HG02884 (cell line): ENCODE measurements at regions not wholly inside any gene's neighbourhood (a gene's known extent, or its start where the extent isn't known, plus 50 kb on each side); places are given as distances from the start of the nearest gene placed in this dataset.

ENCODE experiments used
- ATAC-seq: cut with Tn5 transposase; IDR thresholded peaks from one replicate; pipeline ENCODE4 v1.9.1; 2021; ENCODE audit warnings: mild to moderate bottlenecking, moderate library complexity; ENCODE audit not compliant: unreplicated experiment

DNA sequence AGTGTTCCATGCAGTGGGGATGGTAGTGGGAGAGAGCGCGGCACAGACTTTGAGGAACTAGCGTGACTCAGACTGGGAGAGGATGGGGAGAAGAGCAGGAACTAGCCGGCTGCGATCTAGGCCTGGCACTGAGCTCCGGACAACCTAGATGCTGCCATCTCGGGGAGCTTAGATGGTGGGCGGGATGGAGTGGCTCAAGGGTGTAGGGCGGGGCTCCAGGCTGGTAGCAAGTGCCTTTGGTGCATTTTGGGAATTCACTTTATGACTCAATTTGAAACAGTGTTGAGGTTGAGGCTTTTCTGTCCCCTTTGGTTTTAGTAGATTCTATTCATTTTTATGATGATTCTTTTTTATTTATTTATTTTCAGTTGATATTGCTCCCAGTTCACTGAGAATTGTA is 185.3 kb upstream of the GPR26 start:
- ATAC-seq, result no peak

DNA sequence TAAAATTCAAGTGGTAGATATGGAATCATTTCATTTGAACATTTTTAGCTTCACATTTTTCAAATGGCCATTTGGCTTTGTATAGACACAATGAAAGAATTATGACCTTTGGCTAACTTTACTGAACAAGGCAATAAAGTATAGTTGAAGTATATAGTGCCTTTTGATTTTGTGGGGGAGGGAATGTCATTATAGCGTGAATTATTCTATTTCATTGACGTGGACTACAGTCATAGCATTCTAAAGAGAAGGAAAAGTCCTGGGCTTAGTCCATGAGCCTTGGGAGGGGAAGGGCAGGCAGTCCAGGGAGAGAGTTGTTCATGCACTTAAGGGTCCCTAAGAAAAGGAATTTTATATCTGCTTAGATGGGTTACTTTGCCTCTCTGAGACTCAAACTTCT is 181.4 kb upstream of the GPR26 start:
- no peak for ATAC-seq

DNA sequence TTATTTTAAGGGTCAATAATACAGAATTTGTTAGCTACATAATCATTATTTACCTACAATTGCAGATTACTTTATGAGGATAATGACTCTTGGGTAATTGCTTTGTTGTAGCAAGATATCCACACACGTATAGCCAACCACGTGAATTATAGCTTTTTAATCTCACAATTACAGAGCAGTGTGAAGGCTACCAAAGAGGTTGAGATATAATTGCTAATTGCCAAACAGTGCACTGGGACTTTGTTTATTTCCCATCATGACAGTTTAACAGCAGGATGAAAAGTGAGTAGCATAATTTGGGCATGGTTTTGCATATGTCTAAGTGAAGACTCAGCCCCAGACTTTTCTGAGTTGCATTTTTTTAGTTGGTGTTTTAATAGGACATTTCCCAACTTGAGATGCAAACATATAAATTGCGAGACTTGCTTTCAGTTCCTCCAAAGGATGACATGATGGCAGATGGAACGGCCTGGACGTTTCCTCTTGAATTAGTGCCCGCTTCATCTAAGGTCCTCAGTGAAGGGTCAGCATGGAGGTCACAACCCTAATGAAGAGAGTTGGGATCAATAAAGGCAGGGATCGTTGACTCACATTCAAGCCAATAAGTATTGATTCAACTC is 180.7 kb upstream of the GPR26 start:
- no peak for ATAC-seq

DNA sequence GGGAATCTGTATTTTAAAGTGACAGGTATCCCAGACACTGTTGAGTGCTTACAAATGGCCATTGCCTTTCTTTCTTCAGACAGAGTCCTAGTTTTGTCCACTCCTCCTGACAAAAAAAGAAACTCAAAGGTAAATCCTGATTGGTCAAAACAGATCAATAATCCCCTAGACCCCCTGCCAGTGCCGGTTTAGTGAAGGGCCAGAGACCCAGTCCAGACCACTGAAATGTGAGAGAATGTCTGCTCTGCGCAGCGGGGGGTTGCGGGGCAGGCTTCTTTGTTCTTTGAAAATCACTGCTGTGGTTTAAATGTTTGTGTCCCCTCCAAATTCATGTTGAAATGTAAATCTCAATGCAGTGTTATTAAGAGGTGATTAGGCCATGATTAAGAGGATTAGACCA is 177.7 kb upstream of the GPR26 start:
- ATAC-seq, result no peak

DNA sequence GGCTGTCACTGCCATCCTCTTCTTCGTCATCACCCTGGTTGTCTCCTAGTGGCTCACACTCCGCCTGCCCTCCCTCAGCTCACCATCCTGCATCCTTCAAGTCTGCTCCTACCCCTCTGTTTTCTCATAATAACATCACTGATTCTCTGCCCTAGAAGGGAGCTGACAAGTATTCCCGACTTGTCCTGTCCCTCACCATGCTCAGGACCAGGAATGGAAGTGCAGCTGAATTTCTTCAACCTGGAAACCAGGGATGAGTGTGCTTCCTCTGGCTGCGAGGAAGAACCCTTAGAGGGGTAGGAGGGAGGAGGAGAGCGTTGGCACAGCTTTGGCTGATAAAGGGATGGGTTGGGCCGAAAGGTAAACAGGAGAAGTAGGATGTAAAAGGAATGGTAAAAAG is 174.8 kb upstream of the GPR26 start:
- no peak for ATAC-seq

DNA sequence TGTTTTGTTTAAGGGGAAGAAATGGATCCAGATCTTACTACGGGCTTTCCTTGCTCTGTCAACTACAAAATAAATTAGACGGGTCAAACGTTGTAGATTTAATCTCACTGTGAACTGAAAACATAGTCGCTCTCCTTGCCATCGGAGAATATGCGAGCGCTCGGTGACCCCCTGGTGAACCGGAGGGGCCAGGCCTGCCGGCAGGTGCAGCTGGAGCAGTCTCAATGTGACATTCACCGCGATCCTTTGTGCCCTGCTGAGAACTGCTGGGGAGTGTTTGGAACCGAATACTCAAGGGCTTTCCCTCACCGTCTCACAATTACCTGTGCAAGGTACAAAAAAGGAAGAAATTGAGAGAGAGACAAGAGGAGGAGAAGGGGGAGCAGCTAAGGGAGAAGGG is 174.1 kb upstream of the GPR26 start:
- ATAC-seq, result no peak

DNA sequence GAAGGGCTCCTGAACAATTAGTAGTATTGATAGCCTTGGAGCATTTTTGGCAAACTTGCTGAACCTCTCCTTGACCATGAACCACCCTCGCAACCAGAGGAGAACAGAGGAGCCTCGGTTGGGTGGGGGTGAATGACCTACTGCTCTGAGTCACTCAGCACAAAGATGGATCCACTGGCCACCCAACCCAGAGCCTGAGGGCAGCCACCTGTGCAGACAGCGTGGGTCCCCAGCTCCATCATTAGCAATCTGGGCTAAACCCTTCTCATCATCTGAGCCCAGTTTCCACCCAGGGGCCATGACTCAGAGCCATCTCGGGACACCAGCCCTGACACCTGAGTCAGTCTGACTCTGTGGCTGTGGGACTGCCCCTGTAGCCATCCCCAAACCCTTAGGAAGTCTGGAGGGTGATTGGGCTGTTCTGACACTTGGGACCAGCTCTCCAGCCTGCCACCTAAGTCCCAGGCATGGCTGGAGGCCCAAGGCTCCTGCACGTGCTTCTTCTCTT is 171.8 kb upstream of the GPR26 start:
- ATAC-seq, result no peak

DNA sequence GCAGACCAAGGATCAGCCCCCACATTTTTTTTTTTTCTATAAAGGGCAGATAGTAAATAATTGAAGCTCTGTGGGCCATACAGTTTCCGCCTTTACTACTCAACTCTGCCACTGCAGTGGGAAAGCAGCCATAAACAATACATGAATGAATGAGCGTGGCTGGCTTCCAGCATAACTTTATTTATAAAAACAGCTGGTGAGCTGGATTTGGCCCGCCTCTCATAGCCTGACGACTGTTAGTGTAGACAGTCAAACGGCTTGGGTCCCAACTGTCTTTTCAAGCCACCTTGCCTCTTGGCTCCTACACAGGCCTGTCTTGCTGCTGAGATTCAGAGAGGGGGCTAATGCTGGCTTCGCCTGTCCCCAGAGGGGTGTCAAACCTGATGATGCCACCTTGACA is 169.8 kb upstream of the GPR26 start:
- no peak for ATAC-seq

DNA sequence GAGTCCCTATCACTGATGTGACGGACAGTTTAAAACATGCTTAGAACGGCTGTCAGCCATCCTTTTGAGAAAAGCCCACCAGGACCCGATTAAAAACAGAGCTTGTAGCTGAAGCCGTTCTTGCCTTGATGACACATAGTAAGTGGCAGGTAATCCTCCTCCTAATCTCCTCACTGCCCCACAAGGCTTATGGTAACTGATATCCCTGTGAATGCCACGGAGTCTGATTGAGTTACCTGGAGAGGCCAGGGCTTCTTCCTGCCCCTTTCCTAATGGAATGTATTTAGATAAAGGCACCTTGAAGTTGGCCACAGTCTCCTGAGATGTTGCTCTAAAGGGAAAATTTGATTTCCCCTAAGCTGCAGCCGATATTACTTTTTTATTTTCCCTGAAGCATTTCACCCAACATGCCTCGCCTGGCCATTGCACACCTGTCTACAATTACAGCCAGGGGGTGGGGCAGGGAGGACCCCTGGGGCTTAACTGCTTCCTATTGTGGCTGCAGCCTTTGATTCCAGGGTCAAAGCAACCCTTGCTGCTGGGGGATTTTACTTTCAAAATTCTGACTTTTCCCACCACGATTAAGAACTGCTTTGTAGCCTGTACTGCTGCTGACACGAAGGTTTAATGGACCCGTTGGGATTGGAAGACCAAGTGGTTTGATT is 169.0 kb upstream of the GPR26 start:
- ATAC-seq, result no peak

DNA sequence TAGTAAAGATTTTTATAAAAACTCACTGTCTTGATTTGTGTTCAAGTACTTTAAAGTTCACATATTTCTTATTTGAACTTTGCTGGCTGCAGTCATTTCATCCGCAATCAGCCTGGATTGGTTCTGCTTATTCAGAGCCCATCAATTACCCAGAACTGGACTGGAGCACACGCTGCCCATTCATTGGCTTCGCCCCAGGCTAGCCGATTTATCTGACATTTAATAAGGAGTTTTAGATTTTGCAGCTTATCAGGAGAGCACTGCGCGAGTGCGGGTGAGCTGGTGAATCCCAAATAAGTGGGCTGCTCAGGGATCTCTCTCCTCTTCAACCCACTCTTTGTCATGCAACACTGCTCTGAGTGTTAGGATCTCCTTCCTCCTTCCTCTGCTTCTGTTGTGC is 166.0 kb upstream of the GPR26 start:
- ATAC-seq, result no peak

DNA sequence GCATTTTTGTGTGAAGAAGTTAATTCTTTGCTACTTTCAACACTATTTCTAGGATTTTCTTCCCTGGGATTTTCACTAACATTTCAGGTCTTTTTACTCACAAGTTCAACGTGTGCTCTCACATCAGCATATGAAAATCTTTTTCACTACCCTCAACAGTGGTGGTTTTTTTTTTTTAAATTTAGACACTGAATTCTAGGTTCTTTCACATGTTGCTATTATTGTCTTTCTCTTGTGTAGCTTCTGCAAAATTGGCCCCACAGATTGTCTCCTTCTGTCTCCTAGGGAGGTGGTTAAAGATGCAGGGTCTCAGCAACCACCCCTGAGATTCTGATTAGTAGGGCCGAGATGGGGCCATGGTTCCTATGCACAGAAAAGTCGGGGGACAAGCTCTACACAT is 165.0 kb upstream of the GPR26 start:
- no peak for ATAC-seq

DNA sequence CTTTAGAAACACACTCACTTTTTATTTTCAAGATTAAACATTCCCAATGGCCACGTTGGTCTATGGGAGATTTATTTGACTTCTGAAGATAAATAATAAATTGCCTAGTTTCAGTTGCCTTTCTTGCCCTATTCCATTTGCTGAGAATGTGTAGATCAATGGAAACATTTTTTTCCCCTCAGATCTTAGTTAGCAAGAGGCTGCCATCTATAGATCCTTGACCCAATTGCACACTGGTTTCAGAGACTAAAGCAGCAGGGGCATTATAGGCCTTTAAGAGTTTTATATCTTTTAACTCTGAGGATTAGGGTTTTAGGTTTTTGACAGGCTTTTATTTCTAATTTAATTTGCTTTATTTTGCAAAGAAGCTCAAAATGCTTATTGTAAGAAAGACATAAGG is 163.2 kb upstream of the GPR26 start:
- no peak for ATAC-seq

DNA sequence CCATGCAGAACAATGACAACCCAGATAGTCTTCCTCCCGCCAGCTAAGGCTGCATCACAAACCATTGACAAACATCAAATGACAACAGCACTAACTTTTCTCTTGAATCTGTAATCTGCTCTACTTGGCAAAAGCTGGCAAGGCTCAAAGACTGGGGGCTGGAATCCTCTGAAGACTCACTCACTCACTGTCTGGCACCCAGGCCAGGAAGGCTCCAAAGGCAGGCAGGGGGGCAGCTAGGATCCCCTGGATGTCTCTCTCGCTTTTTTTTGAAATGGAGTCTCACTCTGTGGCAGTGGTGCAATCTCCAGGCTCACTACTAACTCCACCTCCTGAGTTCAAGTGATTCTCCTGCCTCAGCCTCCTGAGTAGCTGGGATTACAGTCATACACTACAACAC is 159.7 kb upstream of the GPR26 start:
- no peak for ATAC-seq

DNA sequence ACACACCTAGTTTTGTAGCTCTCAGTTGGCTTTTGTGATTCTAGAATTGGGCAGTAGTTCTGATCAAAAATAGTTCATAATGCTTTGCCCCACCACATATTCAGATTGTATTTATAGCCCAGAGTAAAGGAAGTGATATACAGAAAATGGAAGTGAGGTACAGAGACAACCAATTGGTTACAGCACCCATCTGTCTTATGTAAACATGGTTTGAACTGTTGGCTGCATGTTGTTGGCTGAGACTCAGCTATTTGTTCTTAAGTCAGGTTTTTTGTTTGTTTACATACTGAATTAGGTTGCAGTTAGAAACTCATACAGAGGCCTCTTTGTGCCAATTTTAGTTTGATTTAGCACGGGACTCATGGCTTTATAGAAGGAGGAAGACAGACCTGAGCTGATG is 158.9 kb upstream of the GPR26 start:
- no peak for ATAC-seq

DNA sequence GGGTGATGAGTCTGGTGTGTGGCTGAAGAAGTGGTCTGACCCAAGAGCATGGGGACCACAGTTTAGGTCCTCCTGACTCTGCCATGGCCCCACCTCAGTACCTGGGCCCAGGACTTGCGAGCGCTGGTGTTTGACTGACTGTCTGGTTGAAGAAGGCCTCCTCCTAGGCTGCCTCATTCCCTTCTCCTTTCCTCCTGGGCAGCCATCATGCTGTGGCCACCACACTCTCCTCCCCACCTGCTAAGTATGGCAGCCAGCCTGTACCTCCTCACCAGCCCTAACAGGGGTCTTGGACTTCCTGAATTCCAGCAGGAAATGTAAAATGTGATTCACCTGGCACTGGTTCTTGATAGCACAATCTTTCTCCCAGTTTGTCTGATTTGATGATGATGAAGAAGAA is 156.8 kb upstream of the GPR26 start:
- ATAC-seq, result no peak

DNA sequence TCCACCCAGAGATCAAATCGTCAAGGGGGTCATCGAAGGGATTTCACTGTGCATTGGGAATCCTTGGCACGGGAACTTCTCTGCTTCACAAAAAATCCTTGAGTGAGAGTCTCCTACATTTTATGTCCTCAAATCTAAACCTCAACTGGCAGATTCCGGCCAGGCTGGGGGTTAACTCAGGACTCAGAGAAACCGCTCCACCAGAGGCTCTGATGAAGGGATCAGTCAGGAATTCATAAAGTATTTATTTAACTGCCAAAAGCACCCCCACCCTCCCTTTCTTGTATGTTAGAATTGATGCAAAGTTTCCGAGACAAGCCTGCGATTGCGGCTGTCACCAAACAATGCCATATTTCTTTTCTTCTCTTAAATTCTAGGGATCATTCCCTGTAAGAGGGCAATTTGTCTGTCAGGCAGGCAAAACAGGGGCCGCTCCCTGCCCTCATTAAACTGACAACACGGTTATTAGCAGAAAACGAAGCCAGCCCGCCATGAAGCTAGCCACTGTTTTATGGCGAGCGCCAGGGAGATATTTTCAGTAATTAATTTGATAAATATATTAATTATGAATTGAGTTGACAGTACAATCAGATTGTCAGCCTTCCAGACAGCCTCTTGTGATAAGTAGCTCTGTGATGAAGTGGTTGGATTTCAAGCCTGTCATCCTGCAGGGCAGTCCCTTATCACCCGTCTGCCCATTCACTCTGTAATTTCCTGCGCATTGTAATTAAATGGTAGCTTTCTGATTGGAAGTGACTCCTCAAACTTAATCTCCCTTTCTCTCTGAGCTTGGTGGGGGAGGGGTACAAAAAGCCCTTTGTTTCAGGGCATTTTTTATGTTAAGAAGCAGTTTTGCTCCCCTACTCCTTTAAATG is 153.0 kb upstream of the GPR26 start:
- ATAC-seq, result no peak

DNA sequence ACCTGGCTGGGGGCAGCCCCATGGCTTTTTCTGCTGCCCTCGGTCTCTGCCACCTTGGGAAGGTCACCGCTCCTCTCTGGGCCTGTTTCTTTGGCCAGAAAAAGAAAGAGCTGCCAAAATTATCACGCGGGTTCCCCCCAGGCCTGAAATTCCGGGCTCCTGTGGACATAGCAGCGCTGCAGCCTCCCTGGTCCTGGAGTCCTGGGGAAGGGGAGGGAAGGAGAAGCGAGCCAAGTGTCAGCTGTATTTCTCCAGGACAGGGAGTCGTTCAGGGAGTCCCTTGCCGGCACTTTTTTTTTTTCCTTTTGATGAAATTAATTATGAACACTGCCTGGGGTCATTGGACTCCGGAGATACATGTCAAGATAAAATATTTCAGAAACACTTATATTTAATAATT is 152.3 kb upstream of the GPR26 start:
- ATAC-seq, result no peak

DNA sequence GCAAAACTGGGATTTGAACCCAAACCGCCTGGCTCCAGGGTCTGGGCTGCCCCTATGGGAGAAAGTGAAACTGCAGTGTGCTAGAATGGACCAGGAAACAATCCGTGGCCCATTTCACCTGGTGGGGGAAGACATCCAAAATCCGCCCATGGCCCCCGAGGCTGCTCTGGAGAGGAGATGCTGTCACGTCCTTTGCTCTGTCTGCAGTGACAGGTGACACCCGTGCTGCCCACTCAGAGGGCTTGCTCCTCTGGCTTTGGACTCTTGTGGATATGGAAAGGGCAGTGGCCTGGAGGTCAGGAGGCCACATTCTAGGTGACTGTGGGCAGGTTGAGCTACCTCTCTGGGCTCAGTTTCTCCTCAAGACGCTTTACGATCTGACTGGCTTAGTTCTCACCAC is 151.2 kb upstream of the GPR26 start:
- no peak for ATAC-seq

DNA sequence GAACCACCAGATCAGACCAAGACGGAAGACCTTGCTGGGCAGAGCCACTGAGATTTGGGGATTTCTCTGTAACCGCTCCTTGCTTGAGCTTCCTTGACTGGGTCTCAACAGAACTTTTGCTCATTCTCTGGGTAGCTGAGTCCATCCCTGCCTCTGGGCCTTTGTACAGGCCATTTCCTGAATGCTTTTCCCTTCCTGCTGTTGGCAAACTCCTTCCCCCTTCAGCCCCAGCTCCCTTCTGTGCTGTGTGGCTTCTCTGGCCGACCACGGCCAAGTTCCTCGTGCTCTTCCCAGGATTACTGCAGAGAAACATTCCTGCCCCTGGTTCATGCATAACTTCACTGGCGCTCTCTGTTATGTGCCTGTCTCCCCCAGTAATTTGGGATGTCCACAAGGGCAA is 150.5 kb upstream of the GPR26 start:
- ATAC-seq, result no peak

DNA sequence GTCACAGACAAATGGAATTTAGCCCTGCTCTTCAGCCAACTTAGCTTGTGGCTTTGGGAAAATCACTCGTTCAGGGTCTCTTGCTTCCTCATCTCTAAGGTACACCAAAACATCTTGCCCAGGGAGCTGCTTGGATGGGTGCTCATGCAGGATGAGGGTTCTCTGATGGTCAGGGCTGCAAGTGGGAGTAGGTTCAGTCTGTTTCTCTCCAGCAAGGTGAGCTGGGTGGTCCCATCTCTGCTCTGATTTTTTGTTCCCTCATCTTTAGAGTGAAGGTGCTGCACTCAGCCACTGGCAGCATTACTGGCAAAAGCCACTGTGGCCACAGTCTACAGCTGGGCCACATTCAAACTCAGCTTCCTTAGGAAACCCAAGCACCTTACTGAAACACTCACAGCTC is 149.9 kb upstream of the GPR26 start:
- no peak for ATAC-seq

DNA sequence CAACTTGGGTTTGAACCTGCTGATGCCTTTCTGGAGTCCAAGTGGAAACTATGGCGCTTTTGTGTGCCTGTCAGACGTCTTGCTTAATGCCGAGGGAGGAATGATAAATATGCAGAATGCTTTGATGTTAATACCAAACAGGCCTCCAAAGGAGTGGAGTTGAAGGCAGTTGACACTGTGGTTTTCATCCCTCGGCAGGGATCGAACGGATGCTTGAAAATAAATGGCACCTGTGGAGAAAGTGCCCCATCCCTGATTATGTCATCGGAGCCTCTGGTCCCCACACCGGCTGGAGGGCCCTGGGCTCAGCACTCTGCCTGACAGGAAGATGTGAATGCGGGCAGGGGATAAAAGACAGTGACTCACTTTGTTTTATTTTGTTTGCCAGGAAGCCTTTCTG is 148.7 kb upstream of the GPR26 start:
- ATAC-seq, result no peak

DNA sequence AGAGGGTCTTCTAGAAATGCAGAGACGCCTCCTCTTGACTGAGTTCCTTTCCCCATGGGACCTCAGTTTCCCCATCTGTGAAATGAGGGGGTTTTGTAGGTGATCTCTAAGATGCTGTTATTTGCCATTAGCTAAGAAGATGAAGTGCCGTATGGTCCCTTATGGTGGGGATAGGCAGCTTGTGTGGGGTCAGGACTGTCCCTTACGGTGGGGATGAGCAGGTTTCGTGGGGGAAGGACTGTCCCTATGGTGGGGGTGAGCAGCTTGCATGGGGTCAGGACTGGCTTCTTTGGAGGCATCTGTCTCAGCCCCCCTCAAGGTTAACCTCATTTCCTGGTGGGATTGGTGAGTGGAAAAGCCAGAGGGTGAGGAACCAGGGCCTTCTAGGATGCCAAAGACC is 148.3 kb upstream of the GPR26 start:
- ATAC-seq, result no peak
